ENCODE measurements at regions not wholly inside any gene's neighbourhood (a gene's known extent, or its start where the extent isn't known, plus 50 kb on each side); places are given as distances from the start of the nearest gene placed in this dataset.

GRCh38 chr5:28355831-28356230 is 1317.4 kb upstream of the CDH9 start:
- WGBS: 33% methylated on average over 2 of the region's 2 CpGs

GRCh38 chr5:28346696-28347095 is 1308.3 kb upstream of the CDH9 start:
- Histone ChIP-seq H2BK120ac (ENCODE audit: low read depth, low read length) (no peak overlapping the region), H4K91ac (ENCODE audit: low read length) (no peak overlapping the region), H3K4me1 (ENCODE audit: control insufficient read depth, insufficient read depth, low read depth, low read length) (no peaks in the 10 kb centered on the region), H3K27me3 (ENCODE audit: control insufficient read depth in 1 of 2, insufficient read depth in 1 of 2, low read length in 2 of 2) (no peaks in the 10 kb centered on the region), H3K4ac (ENCODE audit: low read depth in 1 of 2, low read length in 2 of 2) (no peak overlapping the region), H3K23ac (ENCODE audit: low read length in 2 of 2) (no peak overlapping the region), H2BK12ac (ENCODE audit: low read length in 2 of 2) (no peak overlapping the region), H2BK5ac (ENCODE audit: low read depth, low read length, poor library complexity, severe bottlenecking) (no peak overlapping the region), H3K36me3 (ENCODE audit: control insufficient read depth in 1 of 2, insufficient read depth in 2 of 2, low read depth in 1 of 2, low read length in 2 of 2) (no peaks in the 10 kb centered on the region), H3K9ac (ENCODE audit: low read length) (no peak overlapping the region), H3K79me1 (replicated peaks; ENCODE audit: low read length, poor library complexity, severe bottlenecking) (no peaks in the 10 kb centered on the region), H2AFZ (ENCODE audit: low read depth, low read length) (no peak overlapping the region), H2BK15ac (ENCODE audit: low read depth, poor library complexity, severe bottlenecking) (no peak overlapping the region), H3K4me3 (ENCODE audit: insufficient read depth in 1 of 2, low read depth in 1 of 2, low read length in 2 of 2) (no peak overlapping the region), H2AK5ac (ENCODE audit: low read length, severe bottlenecking) (no peak overlapping the region), H4K8ac (ENCODE audit: low read length) (no peak overlapping the region), H3K14ac (ENCODE audit: low read length in 2 of 2) (no peak overlapping the region), H3K27ac (ENCODE audit: low read length, poor library complexity, severe bottlenecking) (no peak overlapping the region), H3K9me3 (ENCODE audit: control insufficient read depth, low read length) (peaks cover 8% of the 10 kb centered on the region), H3K18ac (ENCODE audit: low read depth in 1 of 2, low read length in 2 of 2) (no peak overlapping the region), H3K4me2 (ENCODE audit: low read length, poor library complexity, severe bottlenecking) (no peak overlapping the region)
- WGBS: 91% methylated on average over 5 of the region's 5 CpGs
- no peak for DNase-seq

More at GRCh38 chr5:28355831-28356230, 1317.4 kb upstream of the CDH9 start:
- H2BK12ac ChIP-seq (ENCODE audit: low read length in 2 of 2): no peak overlapping the region
- no peaks in the 10 kb centered on the region for H3K36me3 ChIP-seq (ENCODE audit: control insufficient read depth in 1 of 2, insufficient read depth in 2 of 2, low read depth in 1 of 2, low read length in 2 of 2)
- no peak overlapping the region for H4K8ac ChIP-seq (ENCODE audit: low read length)
- H2AFZ ChIP-seq (ENCODE audit: low read depth, low read length): no peak overlapping the region
- H4K91ac ChIP-seq (ENCODE audit: low read length): no peak overlapping the region
- no peak overlapping the region for H3K14ac ChIP-seq (ENCODE audit: low read length in 2 of 2)
- H3K27me3 ChIP-seq (ENCODE audit: control insufficient read depth in 1 of 2, insufficient read depth in 1 of 2, low read length in 2 of 2): no peaks in the 10 kb centered on the region
- H3K79me1 ChIP-seq (replicated peaks; ENCODE audit: low read length, poor library complexity, severe bottlenecking): no peaks in the 10 kb centered on the region
- peaks cover 12% of the 10 kb centered on the region for H3K9me3 ChIP-seq (ENCODE audit: control insufficient read depth, low read length)
- H2BK5ac ChIP-seq (ENCODE audit: low read depth, low read length, poor library complexity, severe bottlenecking): no peak overlapping the region
- no peak overlapping the region for H3K4ac ChIP-seq (ENCODE audit: low read depth in 1 of 2, low read length in 2 of 2)
- H2AK5ac ChIP-seq (ENCODE audit: low read length, severe bottlenecking): no peak overlapping the region
- H2BK120ac ChIP-seq (ENCODE audit: low read depth, low read length): no peak overlapping the region
- H3K4me3 ChIP-seq (ENCODE audit: insufficient read depth in 1 of 2, low read depth in 1 of 2, low read length in 2 of 2): no peak overlapping the region
- no peak overlapping the region for H3K9ac ChIP-seq (ENCODE audit: low read length)
- H3K4me2 ChIP-seq (ENCODE audit: low read length, poor library complexity, severe bottlenecking): no peak overlapping the region
- H3K18ac ChIP-seq (ENCODE audit: low read depth in 1 of 2, low read length in 2 of 2): no peak overlapping the region
- DNase-seq: no peak
- no peak overlapping the region for H2BK15ac ChIP-seq (ENCODE audit: low read depth, poor library complexity, severe bottlenecking)
- no peak overlapping the region for H3K27ac ChIP-seq (ENCODE audit: low read length, poor library complexity, severe bottlenecking)
- H3K23ac ChIP-seq (ENCODE audit: low read length in 2 of 2): no peak overlapping the region
- H3K4me1 ChIP-seq (ENCODE audit: control insufficient read depth, insufficient read depth, low read depth, low read length): no peaks in the 10 kb centered on the region

DNA sequence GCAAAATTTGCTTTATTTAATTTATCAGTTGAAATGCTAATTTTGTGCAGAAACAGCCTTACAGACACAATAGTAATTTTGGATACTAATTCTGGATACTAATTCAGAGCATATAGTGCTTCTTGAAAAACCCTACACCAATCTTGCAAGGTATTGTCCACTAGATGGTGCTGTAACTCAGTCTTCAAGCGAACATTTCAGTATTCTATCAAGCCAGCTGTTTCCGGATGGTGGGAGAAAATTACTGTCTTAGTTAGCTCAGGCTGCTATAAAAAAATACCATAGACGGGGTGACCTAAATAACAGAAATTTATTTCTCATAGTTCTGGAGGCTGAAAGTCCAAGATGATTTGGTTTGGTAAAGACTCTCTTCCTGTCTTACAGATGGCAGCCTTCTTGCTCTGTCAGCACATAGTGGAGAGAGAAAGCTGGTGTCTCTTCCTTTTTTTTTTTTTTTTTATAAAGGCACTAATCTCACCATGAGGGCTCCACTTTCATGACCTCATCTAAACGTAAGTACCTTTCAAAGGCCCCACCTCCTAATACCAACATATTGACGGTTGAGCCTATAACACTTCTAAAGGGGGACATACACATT is 1306.5 kb upstream of the CDH9 start:
- no peak overlapping the region for H3K14ac ChIP-seq (ENCODE audit: low read length in 2 of 2)
- no peaks in the 10 kb centered on the region for H3K36me3 ChIP-seq (ENCODE audit: control insufficient read depth in 1 of 2, insufficient read depth in 2 of 2, low read depth in 1 of 2, low read length in 2 of 2)
- H3K23ac ChIP-seq (ENCODE audit: low read length in 2 of 2): no peak overlapping the region
- no peak overlapping the region for H3K4ac ChIP-seq (ENCODE audit: low read depth in 1 of 2, low read length in 2 of 2)
- H3K27me3 ChIP-seq (ENCODE audit: control insufficient read depth in 1 of 2, insufficient read depth in 1 of 2, low read length in 2 of 2): no peaks in the 10 kb centered on the region
- no peak overlapping the region for H3K18ac ChIP-seq (ENCODE audit: low read depth in 1 of 2, low read length in 2 of 2)
- whole genome bisulfite sequencing: 46% methylated on average over 4 of the region's 5 CpGs
- H4K8ac ChIP-seq (ENCODE audit: low read length): no peak overlapping the region
- H4K91ac ChIP-seq (ENCODE audit: low read length): no peak overlapping the region
- H2BK12ac ChIP-seq (ENCODE audit: low read length in 2 of 2): no peak overlapping the region
- DNase-seq: peak; percentile 34
- H2BK120ac ChIP-seq (ENCODE audit: low read depth, low read length): no peak overlapping the region
- H3K4me3 ChIP-seq (ENCODE audit: insufficient read depth in 1 of 2, low read depth in 1 of 2, low read length in 2 of 2): no peak overlapping the region
- H3K79me1 ChIP-seq (replicated peaks; ENCODE audit: low read length, poor library complexity, severe bottlenecking): no peaks in the 10 kb centered on the region
- H3K9me3 ChIP-seq (ENCODE audit: control insufficient read depth, low read length): no peaks in the 10 kb centered on the region
- H3K4me2 ChIP-seq (ENCODE audit: low read length, poor library complexity, severe bottlenecking): no peak overlapping the region
- H3K4me1 ChIP-seq (ENCODE audit: control insufficient read depth, insufficient read depth, low read depth, low read length): no peaks in the 10 kb centered on the region
- H3K27ac ChIP-seq (ENCODE audit: low read length, poor library complexity, severe bottlenecking): no peak overlapping the region
- no peak overlapping the region for H2AK5ac ChIP-seq (ENCODE audit: low read length, severe bottlenecking)
- H2AFZ ChIP-seq (ENCODE audit: low read depth, low read length): no peak overlapping the region
- H2BK5ac ChIP-seq (ENCODE audit: low read depth, low read length, poor library complexity, severe bottlenecking): no peak overlapping the region
- no peak overlapping the region for H3K9ac ChIP-seq (ENCODE audit: low read length)
- no peak overlapping the region for H2BK15ac ChIP-seq (ENCODE audit: low read depth, poor library complexity, severe bottlenecking)

DNA sequence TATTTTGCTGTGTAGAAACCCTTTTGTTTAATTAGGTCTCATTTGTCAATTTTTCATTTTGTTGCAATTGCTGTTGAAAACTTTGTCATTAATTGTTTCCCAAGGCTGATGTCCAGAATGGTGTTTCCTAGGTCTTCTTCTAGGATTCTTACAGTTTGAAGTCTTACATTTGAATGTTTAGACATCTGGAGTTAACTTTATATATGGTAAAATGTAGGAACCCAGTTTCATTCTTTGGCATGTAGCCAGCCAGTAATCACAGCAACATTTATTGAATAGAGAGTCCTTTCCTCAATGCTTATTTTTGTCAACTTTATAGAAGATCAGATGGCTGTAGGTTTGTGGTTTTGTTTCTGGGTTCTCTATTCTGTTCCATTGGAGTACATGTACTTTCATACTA is 1290.8 kb upstream of the CDH9 start:
- Histone ChIP-seq H3K4me2 (ENCODE audit: low read length, poor library complexity, severe bottlenecking) (no peak overlapping the region), H2BK120ac (ENCODE audit: low read depth, low read length) (no peak overlapping the region), H3K79me1 (replicated peaks; ENCODE audit: low read length, poor library complexity, severe bottlenecking) (no peaks in the 10 kb centered on the region), H2AFZ (ENCODE audit: low read depth, low read length) (no peak overlapping the region), H4K8ac (ENCODE audit: low read length) (no peak overlapping the region), H2BK5ac (ENCODE audit: low read depth, low read length, poor library complexity, severe bottlenecking) (no peak overlapping the region), H3K4me1 (ENCODE audit: control insufficient read depth, insufficient read depth, low read depth, low read length) (no peaks in the 10 kb centered on the region), H2AK5ac (ENCODE audit: low read length, severe bottlenecking) (no peak overlapping the region), H3K9me3 (ENCODE audit: control insufficient read depth, low read length) (peaks cover 34% of the 10 kb centered on the region), H2BK12ac (ENCODE audit: low read length in 2 of 2) (no peak overlapping the region), H3K9ac (ENCODE audit: low read length) (no peak overlapping the region), H3K23ac (ENCODE audit: low read length in 2 of 2) (no peak overlapping the region), H2BK15ac (ENCODE audit: low read depth, poor library complexity, severe bottlenecking) (no peak overlapping the region), H3K14ac (ENCODE audit: low read length in 2 of 2) (no peak overlapping the region), H4K91ac (ENCODE audit: low read length) (no peak overlapping the region), H3K27ac (ENCODE audit: low read length, poor library complexity, severe bottlenecking) (no peak overlapping the region), H3K4ac (ENCODE audit: low read depth in 1 of 2, low read length in 2 of 2) (no peak overlapping the region), H3K36me3 (ENCODE audit: control insufficient read depth in 1 of 2, insufficient read depth in 2 of 2, low read depth in 1 of 2, low read length in 2 of 2) (no peaks in the 10 kb centered on the region), H3K18ac (ENCODE audit: low read depth in 1 of 2, low read length in 2 of 2) (no peak overlapping the region), H3K4me3 (ENCODE audit: insufficient read depth in 1 of 2, low read depth in 1 of 2, low read length in 2 of 2) (no peak overlapping the region), H3K27me3 (ENCODE audit: control insufficient read depth in 1 of 2, insufficient read depth in 1 of 2, low read length in 2 of 2) (no peaks in the 10 kb centered on the region)
- DNase-seq: no peak
